ENCODE measurements at regions not wholly inside any gene's neighbourhood (a gene's known extent, or its start where the extent isn't known, plus 50 kb on each side); places are given as distances from the start of the nearest gene placed in this dataset.

GRCh38 chr11:70682056-70682455 is 283.7 kb downstream of the CTTN start:
- WGBS (ENCODE audit: extremely low coverage, insufficient read length, low lambda C conversion rate) = no CpG with 5 or more reads among the region's 10 CpGs

More at GRCh38 chr11:70682056-70682455, 283.7 kb downstream of the CTTN start:
- Histone ChIP-seq H3K18ac (ENCODE audit: insufficient read length, low read depth, low read length) (no peak overlapping the region), H4K91ac (ENCODE audit: insufficient read length, low read depth, low read length) (no peak overlapping the region), H3K14ac (ENCODE audit: insufficient read depth, low read length) (no peak overlapping the region; the same call in 1 of the 2 replicates), H2AFZ (ENCODE audit: low read length) (no peak overlapping the region), H2BK15ac (ENCODE audit: low read depth, low read length) (no peak overlapping the region), H4K5ac (ENCODE audit: insufficient read length, low read depth, low read length) (no peak overlapping the region), H3K23ac (ENCODE audit: insufficient read length, low read depth, low read length) (no peak overlapping the region), H3K4ac (ENCODE audit: low read depth, low read length) (no peak overlapping the region), H2BK12ac (ENCODE audit: insufficient read length, low read depth, low read length) (no peak overlapping the region), H3T11ph (ENCODE audit: low read length) (no peak overlapping the region), H3K4me2 (ENCODE audit: insufficient read depth, insufficient read length, low read length) (no peak overlapping the region), H3K27me3 (ENCODE audit: insufficient read depth, low read length) (no peaks in the 10 kb centered on the region), H2BK5ac (ENCODE audit: insufficient read length, low read length) (no peak overlapping the region), H3K79me2 (ENCODE audit: insufficient read depth, low read length) (no peaks in the 10 kb centered on the region), H2BK120ac (ENCODE audit: low read depth, low read length, poor library complexity, severe bottlenecking) (no peak overlapping the region), H4K20me1 (ENCODE audit: control insufficient read depth, insufficient read depth, insufficient read length) (no peaks in the 10 kb centered on the region), H3K56ac (ENCODE audit: insufficient read length, low read depth, low read length) (no peak overlapping the region), H3K27ac (ENCODE audit: insufficient read length, low read depth, low read length) (no peak overlapping the region), H2BK20ac (ENCODE audit: low read depth, low read length, poor library complexity, severe bottlenecking) (no peak overlapping the region), H2AK5ac (ENCODE audit: insufficient read length, low read length) (no peak overlapping the region), H3K79me1 (ENCODE audit: insufficient read depth, low read depth, low read length, poor library complexity, severe bottlenecking) (no peaks in the 10 kb centered on the region), H3K9me3 (ENCODE audit: control insufficient read depth, low read depth, low read length) (no peaks in the 10 kb centered on the region), H3K23me2 (ENCODE audit: insufficient read length, low read depth, low read length, poor library complexity, severe bottlenecking) (no peaks in the 10 kb centered on the region), H4K8ac (replicated peaks; ENCODE audit: insufficient read length, low read depth, low read length) (no peak overlapping the region), H3K4me1 (ENCODE audit: insufficient read depth, low read length) (0 out of 2 replicates have a peak, but pooled peaks cover 5% of the 10 kb centered on the region), H3K9ac (ENCODE audit: extremely low read depth, insufficient read length, low read length) (no peak overlapping the region)
- Mint-ChIP-seq H3K4me1 (peaks cover 23 to 24% of the 10 kb centered on the region in 2 experiments), H3K27ac (peak overlapping the region in 1 of 3 experiments; percentile 13; a peak in 2 of 7 replicates), H3K27me3 (ENCODE audit: low read depth) (no peaks in the 10 kb centered on the region), H3K4me3 (no peak overlapping the region), H3K36me3 (ENCODE audit: insufficient read depth in 1 of 3, low read depth in 3 of 3) (peaks cover 0 to 2% (median 0%) of the 10 kb centered on the region in 3 experiments; a peak in 1 of 7 replicates), H3K9me3 (no peaks in the 10 kb centered on the region)
- no peak for DNase-seq
- no peak for TF ChIP-seq CTCF (conservative IDR thresholded peaks at IDR 0.05)
